22Rv1 (cell line): ENCODE measurements at regions not wholly inside any gene's neighbourhood (a gene's known extent, or its start where the extent isn't known, plus 50 kb on each side); places are given as distances from the start of the nearest gene placed in this dataset.

Source experiments
- H3K27ac ChIP-seq: fragments of 450-650 bp; 2 replicates; pipeline ENCODE4 v1.5.1; 2017
- CTCF ChIP-seq: fragments of 450-650 bp; IDR thresholded peaks from 2 replicates; pipeline ENCODE4 v1.5.1; 2017; ENCODE audit warnings: mild to moderate bottlenecking
- ZFX ChIP-seq: fragments of 450-650 bp; IDR thresholded peaks from 2 replicates; pipeline ENCODE4 v1.6.1; 2017; ENCODE audit warnings: antibody characterized with exemption, borderline replicate concordance

GRCh38 chr7:112708236-112708635, 82.0 kb downstream of the TMEM168 start:
- no peak for TF ChIP-seq ZFX
- peak; percentile 28 for TF ChIP-seq CTCF
- H3K27ac ChIP-seq, result no peak overlapping the region
